ENCODE measurements at regions not wholly inside any gene's neighbourhood (a gene's known extent, or its start where the extent isn't known, plus 50 kb on each side); places are given as distances from the start of the nearest gene placed in this dataset.
"Not testable (repeated sequence)": the region's sequence is repeated elsewhere in the genome, so short reads cannot be mapped to it uniquely, and the experiment has no call there.

- DNase-seq; H3K27ac Mint-ChIP-seq; intact Hi-C loops (cut with micrococcal nuclease); H3K4me1 Mint-ChIP-seq; H3K9me3 Mint-ChIP-seq; ATAC-seq (ENCODE audit: low read depth); H3K36me3 Mint-ChIP-seq (ENCODE audit: low read depth); H3K4me3 Mint-ChIP-seq; H3K27me3 Mint-ChIP-seq; CTCF ChIA-PET; POLR2A ChIA-PET: not testable (repeated sequence)
These were observed 5001.9 kb upstream of the OR11H1 start for GRCh38 chr22:10526079-10526478.

DNA sequence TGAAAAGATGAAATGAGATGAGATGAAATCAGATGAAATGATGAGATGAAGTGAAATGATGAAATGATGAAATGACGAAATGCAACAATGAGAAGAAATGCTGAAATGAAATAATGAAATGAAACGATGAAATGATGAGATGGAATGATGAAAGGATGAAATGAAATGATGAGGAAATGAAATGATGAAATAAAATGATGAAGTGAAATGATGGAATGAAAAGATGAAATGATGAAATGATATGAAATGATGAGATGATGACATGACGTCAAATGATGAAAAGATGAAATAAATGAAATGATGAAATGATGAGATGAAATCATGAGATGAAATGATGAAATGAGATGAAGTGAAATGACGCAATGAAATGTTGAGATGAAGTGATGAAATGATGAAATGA, 4996.9 kb upstream of the OR11H1 start:
- ATAC-seq (ENCODE audit: low read depth); POLR2A ChIA-PET; H3K36me3 Mint-ChIP-seq (ENCODE audit: low read depth); DNase-seq; intact Hi-C loops (cut with micrococcal nuclease); H3K9me3 Mint-ChIP-seq; H3K27ac Mint-ChIP-seq; CTCF ChIA-PET; H3K4me3 Mint-ChIP-seq; H3K27me3 Mint-ChIP-seq; H3K4me1 Mint-ChIP-seq: not testable (repeated sequence)

GRCh38 chr22:10572531-10572930, 4955.5 kb upstream of the OR11H1 start:
- ATAC-seq (ENCODE audit: low read depth); H3K4me3 Mint-ChIP-seq; H3K27me3 Mint-ChIP-seq; DNase-seq; H3K9me3 Mint-ChIP-seq; CTCF ChIA-PET; H3K36me3 Mint-ChIP-seq (ENCODE audit: low read depth); POLR2A ChIA-PET; H3K4me1 Mint-ChIP-seq; intact Hi-C loops (cut with micrococcal nuclease); H3K27ac Mint-ChIP-seq: not testable (repeated sequence)

DNA sequence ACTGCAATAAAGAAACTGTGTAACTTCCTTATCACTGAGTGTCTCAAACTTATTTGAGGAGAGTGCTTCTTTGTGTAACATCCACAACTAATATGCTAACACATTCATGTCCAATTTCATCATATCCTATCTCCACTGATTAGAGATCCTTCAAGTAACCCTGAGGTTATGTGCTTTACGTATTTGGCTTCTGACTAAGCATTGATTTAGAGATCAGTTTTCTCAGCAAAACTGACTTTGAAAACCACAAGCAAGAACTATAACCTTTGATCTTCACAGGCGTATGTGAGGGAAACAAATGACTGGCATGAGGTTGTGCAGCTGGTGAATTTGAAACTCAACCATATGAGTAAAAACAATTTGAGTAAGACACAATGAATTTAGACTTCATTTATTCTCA, 4926.9 kb upstream of the OR11H1 start:
- POLR2A ChIA-PET; H3K4me3 Mint-ChIP-seq; H3K27me3 Mint-ChIP-seq; intact Hi-C loops (cut with micrococcal nuclease); H3K36me3 Mint-ChIP-seq (ENCODE audit: low read depth); H3K9me3 Mint-ChIP-seq; DNase-seq; H3K27ac Mint-ChIP-seq; ATAC-seq (ENCODE audit: low read depth); H3K4me1 Mint-ChIP-seq; CTCF ChIA-PET: not testable (repeated sequence)

DNA sequence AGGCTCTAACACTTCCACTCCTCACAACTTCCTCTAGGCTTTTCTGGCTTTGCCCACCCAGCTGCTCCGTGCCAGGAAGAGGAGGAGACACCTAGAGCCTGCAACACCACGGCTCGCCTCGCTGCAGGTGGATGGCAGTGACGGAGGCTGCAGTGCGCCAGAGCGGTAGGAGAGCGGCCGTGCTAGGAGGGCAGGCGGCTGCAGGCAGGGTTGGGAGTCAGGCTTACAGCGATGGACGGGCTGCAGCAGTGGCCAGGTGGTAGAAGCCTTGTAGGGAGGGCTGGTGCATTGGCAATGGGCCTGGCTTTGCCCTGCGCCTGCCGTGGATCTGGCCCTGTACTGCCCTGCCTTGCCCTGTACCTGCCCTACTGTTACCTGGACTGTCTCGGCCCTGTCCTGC, 4896.0 kb upstream of the OR11H1 start:
- POLR2A ChIA-PET; ATAC-seq (ENCODE audit: low read depth); CTCF ChIA-PET; intact Hi-C loops (cut with micrococcal nuclease); H3K27me3 Mint-ChIP-seq; H3K9me3 Mint-ChIP-seq; H3K4me1 Mint-ChIP-seq; H3K27ac Mint-ChIP-seq; DNase-seq; H3K4me3 Mint-ChIP-seq; H3K36me3 Mint-ChIP-seq (ENCODE audit: low read depth): not testable (repeated sequence)

- H3K4me1 Mint-ChIP-seq; H3K9me3 Mint-ChIP-seq; CTCF ChIA-PET; DNase-seq; H3K27me3 Mint-ChIP-seq; ATAC-seq (ENCODE audit: low read depth); POLR2A ChIA-PET; intact Hi-C loops (cut with micrococcal nuclease); H3K36me3 Mint-ChIP-seq (ENCODE audit: low read depth); H3K27ac Mint-ChIP-seq; H3K4me3 Mint-ChIP-seq: not testable (repeated sequence)
These were observed 4892.7 kb upstream of the OR11H1 start for GRCh38 chr22:10635341-10635740.

DNA sequence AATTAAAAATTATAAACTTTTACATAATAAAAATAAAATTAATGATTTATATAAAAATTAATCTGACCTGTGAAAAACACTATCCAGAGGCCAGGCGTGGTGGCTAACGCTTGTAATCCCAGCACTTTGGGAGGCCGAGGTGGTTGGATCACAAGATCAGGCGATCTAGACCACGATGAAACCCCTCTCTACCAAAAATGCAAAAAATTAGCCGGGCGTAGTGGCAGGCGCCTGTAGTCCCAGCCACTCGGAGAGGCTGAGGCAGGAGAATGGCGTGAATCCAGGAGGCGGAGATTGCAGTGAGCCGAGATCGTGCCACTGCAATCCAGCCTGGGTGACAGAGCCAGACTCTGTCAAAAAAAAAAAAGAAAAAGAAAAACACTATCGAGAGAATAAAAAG, 4865.2 kb upstream of the OR11H1 start:
- ATAC-seq (ENCODE audit: low read depth); H3K9me3 Mint-ChIP-seq; H3K4me3 Mint-ChIP-seq; intact Hi-C loops (cut with micrococcal nuclease); H3K27ac Mint-ChIP-seq; H3K36me3 Mint-ChIP-seq (ENCODE audit: low read depth); DNase-seq; POLR2A ChIA-PET; H3K4me1 Mint-ChIP-seq; CTCF ChIA-PET; H3K27me3 Mint-ChIP-seq: not testable (repeated sequence)

DNA sequence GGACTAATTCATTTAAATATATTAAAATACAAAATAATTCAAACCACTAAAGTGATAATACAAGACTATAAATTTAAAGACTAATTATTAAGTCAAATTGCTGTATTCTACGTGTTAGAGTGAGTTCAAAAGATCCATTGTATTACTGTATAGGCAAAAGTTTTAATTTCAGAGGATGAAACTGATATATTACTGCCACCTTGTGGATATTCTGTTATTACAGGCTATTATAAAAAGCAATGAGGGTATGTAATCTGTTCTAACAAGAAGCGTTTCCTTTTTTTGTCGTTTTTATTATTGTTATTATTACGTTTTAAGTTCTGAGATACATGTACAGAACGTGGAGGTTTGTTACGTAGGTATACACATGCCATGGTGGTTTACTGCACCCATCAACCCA, 4854.9 kb upstream of the OR11H1 start:
- intact Hi-C loops (cut with micrococcal nuclease); H3K4me1 Mint-ChIP-seq; POLR2A ChIA-PET; H3K27ac Mint-ChIP-seq; H3K4me3 Mint-ChIP-seq; CTCF ChIA-PET; ATAC-seq (ENCODE audit: low read depth); DNase-seq; H3K27me3 Mint-ChIP-seq; H3K9me3 Mint-ChIP-seq; H3K36me3 Mint-ChIP-seq (ENCODE audit: low read depth): not testable (repeated sequence)

DNA sequence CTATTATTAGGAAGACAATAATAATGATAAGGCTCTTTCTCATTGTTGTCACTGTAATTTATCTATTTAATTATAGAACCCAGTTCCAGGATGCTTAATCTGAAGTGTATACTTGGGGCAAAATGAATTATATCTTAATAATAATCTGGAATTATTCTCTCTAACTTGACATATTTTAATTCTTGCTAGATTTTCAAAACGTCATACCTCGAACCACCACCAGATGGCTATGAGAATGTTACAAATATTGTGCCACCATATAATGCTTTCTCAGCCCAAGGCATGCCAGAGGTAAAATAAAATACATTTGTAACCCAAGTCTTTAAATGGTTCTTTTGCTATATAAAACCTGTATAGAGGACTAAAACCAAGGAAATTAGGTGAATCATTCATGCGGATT, 4849.3 kb upstream of the OR11H1 start:
- H3K4me1 Mint-ChIP-seq; intact Hi-C loops (cut with micrococcal nuclease); H3K4me3 Mint-ChIP-seq; H3K27me3 Mint-ChIP-seq; POLR2A ChIA-PET; DNase-seq; H3K36me3 Mint-ChIP-seq (ENCODE audit: low read depth); CTCF ChIA-PET; H3K9me3 Mint-ChIP-seq; H3K27ac Mint-ChIP-seq; ATAC-seq (ENCODE audit: low read depth): not testable (repeated sequence)

GRCh38 chr22:10685436-10685835, 4842.6 kb upstream of the OR11H1 start:
- H3K9me3 Mint-ChIP-seq; CTCF ChIA-PET; ATAC-seq (ENCODE audit: low read depth): not testable (repeated sequence)

GRCh38 chr22:10687256-10687655, 4840.7 kb upstream of the OR11H1 start:
- POLR2A ChIA-PET; DNase-seq; ATAC-seq (ENCODE audit: low read depth); intact Hi-C loops (cut with micrococcal nuclease); H3K27me3 Mint-ChIP-seq; H3K4me1 Mint-ChIP-seq; CTCF ChIA-PET; H3K36me3 Mint-ChIP-seq (ENCODE audit: low read depth); H3K27ac Mint-ChIP-seq; H3K4me3 Mint-ChIP-seq; H3K9me3 Mint-ChIP-seq: not testable (repeated sequence)

More at GRCh38 chr22:10685436-10685835, 4842.6 kb upstream of the OR11H1 start:
- DNase-seq; H3K4me3 Mint-ChIP-seq; H3K36me3 Mint-ChIP-seq (ENCODE audit: low read depth); H3K4me1 Mint-ChIP-seq; H3K27ac Mint-ChIP-seq; intact Hi-C loops (cut with micrococcal nuclease); H3K27me3 Mint-ChIP-seq; POLR2A ChIA-PET: not testable (repeated sequence)

GRCh38 chr22:10698836-10699235, 4829.2 kb upstream of the OR11H1 start:
- H3K36me3 Mint-ChIP-seq (ENCODE audit: low read depth); H3K27me3 Mint-ChIP-seq; intact Hi-C loops (cut with micrococcal nuclease); H3K4me3 Mint-ChIP-seq; POLR2A ChIA-PET; H3K9me3 Mint-ChIP-seq; DNase-seq; H3K4me1 Mint-ChIP-seq; ATAC-seq (ENCODE audit: low read depth); CTCF ChIA-PET; H3K27ac Mint-ChIP-seq: not testable (repeated sequence)

- H3K4me3 Mint-ChIP-seq; intact Hi-C loops (cut with micrococcal nuclease); H3K27me3 Mint-ChIP-seq; CTCF ChIA-PET; H3K4me1 Mint-ChIP-seq; H3K9me3 Mint-ChIP-seq; ATAC-seq (ENCODE audit: low read depth); H3K36me3 Mint-ChIP-seq (ENCODE audit: low read depth); DNase-seq; POLR2A ChIA-PET; H3K27ac Mint-ChIP-seq: not testable (repeated sequence)
These were observed 4828.5 kb upstream of the OR11H1 start for GRCh38 chr22:10699301-10700097.
